ENCODE measurements at regions not wholly inside any gene's neighbourhood (a gene's known extent, or its start where the extent isn't known, plus 50 kb on each side); places are given as distances from the start of the nearest gene placed in this dataset.

- Histone ChIP-seq H3K79me2 (ENCODE audit: insufficient read depth) (no peaks in the 10 kb centered on the region), H3K9ac (no peak overlapping the region), H3F3A (ENCODE audit: insufficient read depth) (peaks cover 32% of the 10 kb centered on the region), H3K4me3 (no peak overlapping the region), H3K27me3 (replicated peaks; ENCODE audit: insufficient read depth) (no peaks in the 10 kb centered on the region), H2AFZ (no peak overlapping the region), H3K36me3 (ENCODE audit: low read depth) (no peaks in the 10 kb centered on the region), H3K9me3 (ENCODE audit: low read depth) (no peaks in the 10 kb centered on the region), H3K27ac (no peak overlapping the region), H3K4me2 (ENCODE audit: unreplicated experiment) (no peak overlapping the region), H3K9me2 (ENCODE audit: insufficient read depth) (no peaks in the 10 kb centered on the region), H4K20me1 (ENCODE audit: insufficient read depth) (no peaks in the 10 kb centered on the region), H3K4me1 (ENCODE audit: insufficient read depth) (peaks cover 42% of the 10 kb centered on the region)
- WGBS, 2 experiments (ENCODE audit: low coverage in 1 of 2, low lambda C conversion rate in 2 of 2, missing lambda C conversion rate in 2 of 2), result 95 to 97% methylated on average over 1 of the region's 1 CpG
- in situ Hi-C loops (cut with MboI), result no loop called here
- no peak for TF ChIP-seq EZH2phosphoT487 (IDR thresholded peaks at IDR 0.05; ENCODE audit: insufficient read depth, low read depth)
- no peak for TF ChIP-seq EZH2 (IDR thresholded peaks at IDR 0.05; ENCODE audit: insufficient read depth, poor library complexity, severe bottlenecking)
- DNase-seq, result no peak
Observed at GRCh38 chr13:106153876-106154275, 381.6 kb downstream of the EFNB2 start.

GRCh38 chr13:106153041-106153440, 382.4 kb downstream of the EFNB2 start:
- no peak overlapping the region for H3K4me3 ChIP-seq
- H3K27me3 ChIP-seq (replicated peaks; ENCODE audit: insufficient read depth), result no peaks in the 10 kb centered on the region
- in situ Hi-C loops (cut with MboI), result no loop called here
- TF ChIP-seq EZH2 (IDR thresholded peaks at IDR 0.05; ENCODE audit: insufficient read depth, poor library complexity, severe bottlenecking) (no peak), EZH2phosphoT487 (IDR thresholded peaks at IDR 0.05; ENCODE audit: insufficient read depth, low read depth) (no peak)
- no peak for DNase-seq
- no peaks in the 10 kb centered on the region for H3K9me2 ChIP-seq (ENCODE audit: insufficient read depth)
- 97% methylated on average over 9 of the region's 9 CpGs for WGBS, 2 experiments (ENCODE audit: low coverage in 1 of 2, low lambda C conversion rate in 2 of 2, missing lambda C conversion rate in 2 of 2)
- no peak overlapping the region for H3K9ac ChIP-seq
- no peaks in the 10 kb centered on the region for H3K9me3 ChIP-seq (ENCODE audit: low read depth)
- H3K4me2 ChIP-seq (ENCODE audit: unreplicated experiment), result no peak overlapping the region
- H3K4me1 ChIP-seq (ENCODE audit: insufficient read depth), result peaks cover 42% of the 10 kb centered on the region
- no peaks in the 10 kb centered on the region for H4K20me1 ChIP-seq (ENCODE audit: insufficient read depth)
- peaks cover 32% of the 10 kb centered on the region for H3F3A ChIP-seq (ENCODE audit: insufficient read depth)
- no peaks in the 10 kb centered on the region for H3K36me3 ChIP-seq (ENCODE audit: low read depth)
- H2AFZ ChIP-seq, result no peak overlapping the region
- H3K79me2 ChIP-seq (ENCODE audit: insufficient read depth), result no peaks in the 10 kb centered on the region
- no peak overlapping the region for H3K27ac ChIP-seq

- H2AFZ ChIP-seq, result no peak overlapping the region
- H3K36me3 ChIP-seq (ENCODE audit: low read depth), result no peaks in the 10 kb centered on the region
- 94 to 97% methylated on average over 3 of the region's 3 CpGs for WGBS, 2 experiments (ENCODE audit: low coverage in 1 of 2, low lambda C conversion rate in 2 of 2, missing lambda C conversion rate in 2 of 2)
- in situ Hi-C loops (cut with MboI), result no loop called here
- H3K4me2 ChIP-seq (ENCODE audit: unreplicated experiment), result no peak overlapping the region
- H3F3A ChIP-seq (ENCODE audit: insufficient read depth), result peaks cover 30% of the 10 kb centered on the region
- no peaks in the 10 kb centered on the region for H3K9me2 ChIP-seq (ENCODE audit: insufficient read depth)
- no peaks in the 10 kb centered on the region for H3K27me3 ChIP-seq (replicated peaks; ENCODE audit: insufficient read depth)
- no peak for DNase-seq
- no peaks in the 10 kb centered on the region for H4K20me1 ChIP-seq (ENCODE audit: insufficient read depth)
- no peak for TF ChIP-seq EZH2 (IDR thresholded peaks at IDR 0.05; ENCODE audit: insufficient read depth, poor library complexity, severe bottlenecking)
- no peak for TF ChIP-seq EZH2phosphoT487 (IDR thresholded peaks at IDR 0.05; ENCODE audit: insufficient read depth, low read depth)
- no peak overlapping the region for H3K9ac ChIP-seq
- H3K4me3 ChIP-seq, result no peak overlapping the region
- no peaks in the 10 kb centered on the region for H3K79me2 ChIP-seq (ENCODE audit: insufficient read depth)
- H3K9me3 ChIP-seq (ENCODE audit: low read depth), result no peaks in the 10 kb centered on the region
- H3K27ac ChIP-seq, result peak overlapping the region; percentile 56
- H3K4me1 ChIP-seq (ENCODE audit: insufficient read depth), result peaks cover 37% of the 10 kb centered on the region
Observed at GRCh38 chr13:106152047-106152446, 383.4 kb downstream of the EFNB2 start.

- H3K9ac ChIP-seq, result 0 out of 2 replicates have a peak overlapping the region, but pooled peaks have one; percentile 16
- H4K20me1 ChIP-seq (ENCODE audit: insufficient read depth), result no peaks in the 10 kb centered on the region
- DNase-seq, result peak; percentile 84
- H3K4me1 ChIP-seq (ENCODE audit: insufficient read depth), result peaks cover 31% of the 10 kb centered on the region
- no peaks in the 10 kb centered on the region for H3K27me3 ChIP-seq (replicated peaks; ENCODE audit: insufficient read depth)
- no peak for TF ChIP-seq EZH2 (IDR thresholded peaks at IDR 0.05; ENCODE audit: insufficient read depth, poor library complexity, severe bottlenecking)
- TF ChIP-seq EZH2phosphoT487 (IDR thresholded peaks at IDR 0.05; ENCODE audit: insufficient read depth, low read depth), result 0 out of 2 replicates have a peak, but pooled peaks have one; percentile 73
- no peaks in the 10 kb centered on the region for H3K9me2 ChIP-seq (ENCODE audit: insufficient read depth)
- H3K9me3 ChIP-seq (ENCODE audit: low read depth), result no peaks in the 10 kb centered on the region
- peak overlapping the region; percentile 35 for H3K4me3 ChIP-seq
- peak overlapping the region; percentile 50 for H3K4me2 ChIP-seq (ENCODE audit: unreplicated experiment)
- in situ Hi-C loops (cut with MboI), result no loop called here
- no peaks in the 10 kb centered on the region for H3K36me3 ChIP-seq (ENCODE audit: low read depth)
- H2AFZ ChIP-seq, result 0 out of 2 replicates have a peak overlapping the region, but pooled peaks have one; percentile 11
- H3K79me2 ChIP-seq (ENCODE audit: insufficient read depth), result no peaks in the 10 kb centered on the region
- 7 to 14% methylated on average over 3 of the region's 3 CpGs for WGBS, 2 experiments (ENCODE audit: low coverage in 1 of 2, low lambda C conversion rate in 2 of 2, missing lambda C conversion rate in 2 of 2)
- H3K27ac ChIP-seq, result peak overlapping the region; percentile 56
- H3F3A ChIP-seq (ENCODE audit: insufficient read depth), result peaks cover 23% of the 10 kb centered on the region
Observed at GRCh38 chr13:106151056-106151699, 384.3 kb downstream of the EFNB2 start.
